Body of pancreas (tissue), 4 donors: ENCODE measurements at regions not wholly inside any gene's neighbourhood (a gene's known extent, or its start where the extent isn't known, plus 50 kb on each side); places are given as distances from the start of the nearest gene placed in this dataset.

Experiments used
- POLR2A ChIP-seq, 3 donors: fragments of 450-650 bp; IDR thresholded peaks; one replicate each; pipeline ENCODE4 v1.6.1; 2016; ENCODE audit warnings: antibody characterized with exemption in 3 of 3, mild to moderate bottlenecking in 2 of 3
- TF ChIP-seq, protein P1 (sequence below), 7 experiments: fragments of 450-650 bp in 4 of 7; fragments of 200-600 bp in 3 of 7; sonication (generic) in 3 of 7; IDR thresholded peaks; one replicate each; pipeline ENCODE4 v1.5.1; 2016 to 2019; ENCODE audit warnings: antibody characterized with exemption in 7 of 7

DNA sequence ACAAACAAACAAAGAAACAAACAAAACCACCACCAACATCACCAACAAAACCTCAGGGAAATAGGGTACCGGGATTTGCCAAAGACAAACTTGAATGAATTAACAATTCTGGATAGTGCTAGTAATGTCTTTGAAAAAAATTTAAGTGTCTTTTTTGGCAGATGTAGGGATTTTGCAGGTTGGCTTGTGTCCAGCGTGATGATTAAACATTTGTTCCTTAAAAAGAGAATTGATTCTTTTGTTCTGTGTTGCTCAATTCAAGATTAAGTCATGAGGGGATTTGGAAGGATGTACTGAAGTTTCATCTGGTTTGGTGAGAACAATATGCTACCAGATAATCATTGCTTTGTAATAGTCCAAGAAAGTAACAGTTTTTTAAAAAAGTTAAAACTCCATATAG is 125.1 kb upstream of the HS3ST5 start:
- TF ChIP-seq, protein P1, sequence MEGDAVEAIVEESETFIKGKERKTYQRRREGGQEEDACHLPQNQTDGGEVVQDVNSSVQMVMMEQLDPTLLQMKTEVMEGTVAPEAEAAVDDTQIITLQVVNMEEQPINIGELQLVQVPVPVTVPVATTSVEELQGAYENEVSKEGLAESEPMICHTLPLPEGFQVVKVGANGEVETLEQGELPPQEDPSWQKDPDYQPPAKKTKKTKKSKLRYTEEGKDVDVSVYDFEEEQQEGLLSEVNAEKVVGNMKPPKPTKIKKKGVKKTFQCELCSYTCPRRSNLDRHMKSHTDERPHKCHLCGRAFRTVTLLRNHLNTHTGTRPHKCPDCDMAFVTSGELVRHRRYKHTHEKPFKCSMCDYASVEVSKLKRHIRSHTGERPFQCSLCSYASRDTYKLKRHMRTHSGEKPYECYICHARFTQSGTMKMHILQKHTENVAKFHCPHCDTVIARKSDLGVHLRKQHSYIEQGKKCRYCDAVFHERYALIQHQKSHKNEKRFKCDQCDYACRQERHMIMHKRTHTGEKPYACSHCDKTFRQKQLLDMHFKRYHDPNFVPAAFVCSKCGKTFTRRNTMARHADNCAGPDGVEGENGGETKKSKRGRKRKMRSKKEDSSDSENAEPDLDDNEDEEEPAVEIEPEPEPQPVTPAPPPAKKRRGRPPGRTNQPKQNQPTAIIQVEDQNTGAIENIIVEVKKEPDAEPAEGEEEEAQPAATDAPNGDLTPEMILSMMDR (IDR thresholded peaks at IDR 0.05) = no peak
- no peak for TF ChIP-seq POLR2A (IDR thresholded peaks at IDR 0.05)
